Activated naive CD8-positive, alpha-beta T cell (primary cell): ENCODE measurements at regions not wholly inside any gene's neighbourhood (a gene's known extent, or its start where the extent isn't known, plus 50 kb on each side); places are given as distances from the start of the nearest gene placed in this dataset.

Experiments
- H3K27ac Mint-ChIP-seq: one replicate; pipeline ENCODE4 v1.8.0; 2021; ENCODE audit warnings: mixed read lengths
- H3K27me3 Mint-ChIP-seq: one replicate; pipeline ENCODE4 v1.8.0; 2021; ENCODE audit warnings: mixed read lengths
- H3K36me3 Mint-ChIP-seq: one replicate; pipeline ENCODE4 v1.8.0; 2021; ENCODE audit warnings: mixed read lengths
- H3K4me1 Mint-ChIP-seq: one replicate; pipeline ENCODE4 v1.8.0; 2021; ENCODE audit warnings: low read depth, mixed read lengths
- H3K4me3 Mint-ChIP-seq: one replicate; pipeline ENCODE4 v1.8.0; 2021; ENCODE audit warnings: mild to moderate bottlenecking, mixed read lengths
- H3K9me3 Mint-ChIP-seq: one replicate; pipeline ENCODE4 v1.8.0; 2021; ENCODE audit warnings: low read depth, mixed read lengths

- Mint-ChIP-seq H3K27ac (no peak overlapping the region), H3K4me1 (peaks cover under 1% of the 10 kb centered on the region), H3K27me3 (no peaks in the 10 kb centered on the region), H3K36me3 (no peaks in the 10 kb centered on the region), H3K4me3 (no peak overlapping the region), H3K9me3 (no peaks in the 10 kb centered on the region)
Measured at GRCh38 chr17:56648321-56648720, 54.8 kb downstream of the NOG start.

GRCh38 chr17:56648806-56649205 lies 55.3 kb downstream of the NOG start:
- H3K4me1 Mint-ChIP-seq: peaks cover 2% of the 10 kb centered on the region
- H3K9me3 Mint-ChIP-seq: no peaks in the 10 kb centered on the region
- H3K27ac Mint-ChIP-seq: no peak overlapping the region
- H3K27me3 Mint-ChIP-seq: no peaks in the 10 kb centered on the region
- no peak overlapping the region for H3K4me3 Mint-ChIP-seq
- no peaks in the 10 kb centered on the region for H3K36me3 Mint-ChIP-seq

- no peak overlapping the region for H3K4me3 Mint-ChIP-seq
- peaks cover 5% of the 10 kb centered on the region for H3K4me1 Mint-ChIP-seq
- no peaks in the 10 kb centered on the region for H3K9me3 Mint-ChIP-seq
- no peak overlapping the region for H3K27ac Mint-ChIP-seq
- no peaks in the 10 kb centered on the region for H3K36me3 Mint-ChIP-seq
- no peaks in the 10 kb centered on the region for H3K27me3 Mint-ChIP-seq
Measured at GRCh38 chr17:56652628-56653027, 59.1 kb downstream of the NOG start.

- H3K36me3 Mint-ChIP-seq: no peaks in the 10 kb centered on the region
- peaks cover 5% of the 10 kb centered on the region for H3K4me1 Mint-ChIP-seq
- no peak overlapping the region for H3K27ac Mint-ChIP-seq
- no peaks in the 10 kb centered on the region for H3K27me3 Mint-ChIP-seq
- no peaks in the 10 kb centered on the region for H3K9me3 Mint-ChIP-seq
- H3K4me3 Mint-ChIP-seq: no peak overlapping the region
Measured at GRCh38 chr17:56653877-56654276, 60.4 kb downstream of the NOG start.

- Mint-ChIP-seq H3K4me1 (peaks cover 5% of the 10 kb centered on the region), H3K27ac (no peak overlapping the region), H3K36me3 (no peaks in the 10 kb centered on the region), H3K27me3 (no peaks in the 10 kb centered on the region), H3K9me3 (no peaks in the 10 kb centered on the region), H3K4me3 (no peak overlapping the region)
Measured at GRCh38 chr17:56656701-56657327, 63.3 kb downstream of the NOG start.

- H3K9me3 Mint-ChIP-seq: no peaks in the 10 kb centered on the region
- H3K4me1 Mint-ChIP-seq: peaks cover 3% of the 10 kb centered on the region
- peaks cover 2% of the 10 kb centered on the region for H3K27me3 Mint-ChIP-seq
- no peak overlapping the region for H3K4me3 Mint-ChIP-seq
- no peaks in the 10 kb centered on the region for H3K36me3 Mint-ChIP-seq
- no peak overlapping the region for H3K27ac Mint-ChIP-seq
Measured at GRCh38 chr17:56658648-56659047, 65.1 kb downstream of the NOG start.

GRCh38 chr17:56659622-56660021 lies 66.1 kb downstream of the NOG start:
- H3K9me3 Mint-ChIP-seq: no peaks in the 10 kb centered on the region
- no peak overlapping the region for H3K27ac Mint-ChIP-seq
- H3K4me1 Mint-ChIP-seq: no peaks in the 10 kb centered on the region
- H3K36me3 Mint-ChIP-seq: no peaks in the 10 kb centered on the region
- H3K27me3 Mint-ChIP-seq: peaks cover 2% of the 10 kb centered on the region
- no peak overlapping the region for H3K4me3 Mint-ChIP-seq

GRCh38 chr17:56661906-56662305 lies 68.4 kb downstream of the NOG start:
- Mint-ChIP-seq H3K27ac (no peak overlapping the region), H3K4me3 (no peak overlapping the region), H3K27me3 (peaks cover 7% of the 10 kb centered on the region), H3K36me3 (no peaks in the 10 kb centered on the region), H3K9me3 (no peaks in the 10 kb centered on the region), H3K4me1 (no peaks in the 10 kb centered on the region)

GRCh38 chr17:56665864-56666263 lies 72.4 kb downstream of the NOG start:
- Mint-ChIP-seq H3K4me1 (no peaks in the 10 kb centered on the region), H3K4me3 (no peak overlapping the region), H3K9me3 (no peaks in the 10 kb centered on the region), H3K36me3 (no peaks in the 10 kb centered on the region), H3K27me3 (peaks cover 10% of the 10 kb centered on the region), H3K27ac (no peak overlapping the region)

- Mint-ChIP-seq H3K4me3 (no peak overlapping the region), H3K4me1 (no peaks in the 10 kb centered on the region), H3K27me3 (peaks cover 12% of the 10 kb centered on the region), H3K9me3 (no peaks in the 10 kb centered on the region), H3K36me3 (no peaks in the 10 kb centered on the region), H3K27ac (no peak overlapping the region)
Measured at GRCh38 chr17:56667925-56668458, 74.5 kb downstream of the NOG start.

- peaks cover 12% of the 10 kb centered on the region for H3K27me3 Mint-ChIP-seq
- no peak overlapping the region for H3K4me3 Mint-ChIP-seq
- H3K36me3 Mint-ChIP-seq: no peaks in the 10 kb centered on the region
- H3K27ac Mint-ChIP-seq: no peak overlapping the region
- H3K9me3 Mint-ChIP-seq: no peaks in the 10 kb centered on the region
- H3K4me1 Mint-ChIP-seq: peaks cover 8% of the 10 kb centered on the region
Measured at GRCh38 chr17:56672195-56672594, 78.7 kb downstream of the NOG start.

GRCh38 chr17:56674401-56674925 lies 81.0 kb downstream of the NOG start:
- Mint-ChIP-seq H3K9me3 (no peaks in the 10 kb centered on the region), H3K27me3 (peaks cover 19% of the 10 kb centered on the region), H3K4me1 (peaks cover 17% of the 10 kb centered on the region), H3K4me3 (no peak overlapping the region), H3K27ac (no peak overlapping the region), H3K36me3 (no peaks in the 10 kb centered on the region)

GRCh38 chr17:56675876-56676660 lies 82.6 kb downstream of the NOG start:
- H3K9me3 Mint-ChIP-seq: no peaks in the 10 kb centered on the region
- no peaks in the 10 kb centered on the region for H3K36me3 Mint-ChIP-seq
- peaks cover 22% of the 10 kb centered on the region for H3K27me3 Mint-ChIP-seq
- no peak overlapping the region for H3K27ac Mint-ChIP-seq
- peaks cover 29% of the 10 kb centered on the region for H3K4me1 Mint-ChIP-seq
- H3K4me3 Mint-ChIP-seq: no peak overlapping the region

- H3K4me1 Mint-ChIP-seq: peaks cover 29% of the 10 kb centered on the region
- peaks cover 22% of the 10 kb centered on the region for H3K27me3 Mint-ChIP-seq
- no peaks in the 10 kb centered on the region for H3K36me3 Mint-ChIP-seq
- no peak overlapping the region for H3K4me3 Mint-ChIP-seq
- no peak overlapping the region for H3K27ac Mint-ChIP-seq
- H3K9me3 Mint-ChIP-seq: no peaks in the 10 kb centered on the region
Measured at GRCh38 chr17:56676810-56677209, 83.3 kb downstream of the NOG start.

- Mint-ChIP-seq H3K27ac (no peak overlapping the region), H3K27me3 (peaks cover 21% of the 10 kb centered on the region), H3K4me3 (peak overlapping the region; percentile 87), H3K36me3 (no peaks in the 10 kb centered on the region), H3K9me3 (no peaks in the 10 kb centered on the region), H3K4me1 (peaks cover 29% of the 10 kb centered on the region)
Measured at GRCh38 chr17:56678249-56679114, 85.0 kb downstream of the NOG start.
